ENCODE measurements at regions not wholly inside any gene's neighbourhood (a gene's known extent, or its start where the extent isn't known, plus 50 kb on each side); places are given as distances from the start of the nearest gene placed in this dataset.

DNA sequence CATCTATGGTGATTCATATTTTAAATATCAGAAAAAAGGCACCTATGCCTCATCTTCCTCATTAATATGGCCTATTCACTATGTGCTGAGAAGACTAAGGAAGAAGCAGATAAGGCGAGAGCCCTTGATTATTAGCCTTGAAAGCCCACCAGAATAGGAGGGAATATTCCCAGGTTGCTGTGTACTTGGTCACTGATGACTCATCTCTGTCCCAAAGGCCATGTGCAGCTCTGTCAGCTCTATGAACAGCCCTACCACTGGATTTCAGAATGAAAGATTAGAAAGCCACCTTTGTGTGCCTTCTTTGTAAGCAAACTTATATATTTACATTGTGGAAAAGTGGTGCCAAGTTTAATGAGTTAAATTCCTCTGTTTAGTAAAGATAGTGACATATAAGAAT, 211.5 kb downstream of the NFKBIZ start:
- peak in 1 of 3 donors; percentile 24 for DNase-seq
- Histone ChIP-seq H3K4me2 (replicated peaks; ENCODE audit: extremely low read depth, low read length, poor library complexity, severe bottlenecking) (no peak overlapping the region), H3K79me2 (ENCODE audit: insufficient read depth, low read length) (no peaks in the 10 kb centered on the region), H4K20me1 (ENCODE audit: insufficient read depth, low read length) (no peaks in the 10 kb centered on the region), H3K9me3 (replicated peaks in 1 of 2; ENCODE audit: control insufficient read depth in 1 of 2, insufficient read depth in 1 of 2, low read length in 2 of 2) (no peaks in the 10 kb centered on the region), H3K36me3 (replicated peaks in 1 of 2; ENCODE audit: control insufficient read depth in 1 of 2, insufficient read depth in 2 of 2, low read length in 2 of 2) (no peaks in the 10 kb centered on the region), H3K27me3 (ENCODE audit: control insufficient read depth in 2 of 2, insufficient read depth in 2 of 2, low read length in 2 of 2) (no peaks in the 10 kb centered on the region), H3K4me1 (ENCODE audit: control insufficient read depth in 1 of 2, insufficient read depth in 2 of 2, low read length in 2 of 2) (peaks cover 0 to 8% of the 10 kb centered on the region in 2 donors), H3K4me3 (replicated peaks in 1 of 3; ENCODE audit: low read depth in 2 of 3, low read length in 3 of 3) (no peak overlapping the region), H3K9ac (ENCODE audit: insufficient read depth, low read length, poor library complexity, severe bottlenecking) (no peak overlapping the region), H2AFZ (ENCODE audit: insufficient read depth, low read depth, low read length, poor library complexity, severe bottlenecking) (no peak overlapping the region), H3K27ac (ENCODE audit: low read depth in 1 of 2, low read length in 2 of 2) (no peak overlapping the region)
- WGBS (ENCODE audit: insufficient coverage), result no CpG with 5 or more reads among the region's 1 CpG
- Mint-ChIP-seq H3K4me3 (no peak overlapping the region), H3K9me3 (peaks cover 0 to 7% (median 0%) of the 10 kb centered on the region in 7 donors), H3K36me3 (no peaks in the 10 kb centered on the region), H3K27me3 (ENCODE audit: low read depth in 3 of 3) (peaks cover 0 to 2% (median 0%) of the 10 kb centered on the region in 3 donors), H3K4me1 (peaks cover 13% of the 10 kb centered on the region), H3K27ac (no peak overlapping the region)
- TF ChIP-seq, protein P1, sequence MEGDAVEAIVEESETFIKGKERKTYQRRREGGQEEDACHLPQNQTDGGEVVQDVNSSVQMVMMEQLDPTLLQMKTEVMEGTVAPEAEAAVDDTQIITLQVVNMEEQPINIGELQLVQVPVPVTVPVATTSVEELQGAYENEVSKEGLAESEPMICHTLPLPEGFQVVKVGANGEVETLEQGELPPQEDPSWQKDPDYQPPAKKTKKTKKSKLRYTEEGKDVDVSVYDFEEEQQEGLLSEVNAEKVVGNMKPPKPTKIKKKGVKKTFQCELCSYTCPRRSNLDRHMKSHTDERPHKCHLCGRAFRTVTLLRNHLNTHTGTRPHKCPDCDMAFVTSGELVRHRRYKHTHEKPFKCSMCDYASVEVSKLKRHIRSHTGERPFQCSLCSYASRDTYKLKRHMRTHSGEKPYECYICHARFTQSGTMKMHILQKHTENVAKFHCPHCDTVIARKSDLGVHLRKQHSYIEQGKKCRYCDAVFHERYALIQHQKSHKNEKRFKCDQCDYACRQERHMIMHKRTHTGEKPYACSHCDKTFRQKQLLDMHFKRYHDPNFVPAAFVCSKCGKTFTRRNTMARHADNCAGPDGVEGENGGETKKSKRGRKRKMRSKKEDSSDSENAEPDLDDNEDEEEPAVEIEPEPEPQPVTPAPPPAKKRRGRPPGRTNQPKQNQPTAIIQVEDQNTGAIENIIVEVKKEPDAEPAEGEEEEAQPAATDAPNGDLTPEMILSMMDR (IDR thresholded peaks at IDR 0.05), result no peak
- intact Hi-C loops (cut with micrococcal nuclease), result no loop called here

DNA sequence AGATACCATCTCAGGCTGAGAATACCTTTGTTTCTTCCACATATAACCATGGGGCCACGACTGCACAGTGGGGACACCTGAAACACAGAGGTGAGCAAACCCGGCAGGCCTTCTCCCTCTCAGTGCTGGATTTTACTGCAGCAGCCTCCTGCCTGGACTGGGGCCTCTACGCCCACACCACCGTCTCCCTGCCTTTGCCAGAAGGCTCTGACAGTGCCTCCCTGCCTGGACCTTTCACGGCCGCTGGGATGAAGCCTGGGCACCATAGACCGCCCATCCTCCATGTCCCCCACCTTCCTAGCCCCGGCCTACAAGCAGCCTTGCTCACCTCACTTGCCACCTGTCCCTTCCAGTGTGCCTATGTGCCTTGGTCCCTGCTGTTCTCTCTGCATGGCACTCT, 214.3 kb downstream of the NFKBIZ start:
- no peaks in the 10 kb centered on the region for H3K27me3 ChIP-seq (ENCODE audit: control insufficient read depth in 2 of 2, insufficient read depth in 2 of 2, low read length in 2 of 2)
- intact Hi-C loops (cut with micrococcal nuclease), result no loop called here
- H3K27ac ChIP-seq (ENCODE audit: low read depth in 1 of 2, low read length in 2 of 2), result no peak overlapping the region
- Mint-ChIP-seq H3K27me3 (ENCODE audit: low read depth in 3 of 3) (no peaks in the 10 kb centered on the region), H3K27ac (peak overlapping the region in 1 of 7 donors; percentile 18), H3K9me3 (peaks cover 0 to 3% (median 0%) of the 10 kb centered on the region in 7 donors), H3K4me3 (no peak overlapping the region), H3K36me3 (no peaks in the 10 kb centered on the region), H3K4me1 (peaks cover 10% of the 10 kb centered on the region)
- no peak overlapping the region for H3K4me2 ChIP-seq (replicated peaks; ENCODE audit: extremely low read depth, low read length, poor library complexity, severe bottlenecking)
- H3K9me3 ChIP-seq (replicated peaks in 1 of 2; ENCODE audit: control insufficient read depth in 1 of 2, insufficient read depth in 1 of 2, low read length in 2 of 2), result no peaks in the 10 kb centered on the region
- TF ChIP-seq, protein P1 (IDR thresholded peaks at IDR 0.05), result no peak
- no peaks in the 10 kb centered on the region for H4K20me1 ChIP-seq (ENCODE audit: insufficient read depth, low read length)
- WGBS (ENCODE audit: insufficient coverage), result 97% methylated on average over 8 of the region's 8 CpGs
- no peak overlapping the region for H3K9ac ChIP-seq (ENCODE audit: insufficient read depth, low read length, poor library complexity, severe bottlenecking)
- H3K36me3 ChIP-seq (replicated peaks in 1 of 2; ENCODE audit: control insufficient read depth in 1 of 2, insufficient read depth in 2 of 2, low read length in 2 of 2), result no peaks in the 10 kb centered on the region
- H3K4me3 ChIP-seq (replicated peaks in 1 of 3; ENCODE audit: low read depth in 2 of 3, low read length in 3 of 3), result no peak overlapping the region
- no peak for DNase-seq
- peaks cover 0 to 8% of the 10 kb centered on the region in 2 donors for H3K4me1 ChIP-seq (ENCODE audit: control insufficient read depth in 1 of 2, insufficient read depth in 2 of 2, low read length in 2 of 2)
- no peaks in the 10 kb centered on the region for H3K79me2 ChIP-seq (ENCODE audit: insufficient read depth, low read length)
- H2AFZ ChIP-seq (ENCODE audit: insufficient read depth, low read depth, low read length, poor library complexity, severe bottlenecking), result no peak overlapping the region
